Epithelial cell of proximal tubule (primary cell): ENCODE measurements at regions not wholly inside any gene's neighbourhood (a gene's known extent, or its start where the extent isn't known, plus 50 kb on each side); places are given as distances from the start of the nearest gene placed in this dataset.

Source experiments
- DNase-seq: peaks from one replicate; pipeline ENCODE4 v3.0.0-alpha.2; 2011; ENCODE audit warnings: low read depth
- H3K4me3 ChIP-seq: 2 replicates; pipeline ENCODE4 v1.5.1; 2011; ENCODE audit warnings: low read depth, mild to moderate bottlenecking, low read length
- CTCF ChIP-seq: conservative IDR thresholded peaks from 2 replicates; pipeline ENCODE4 v1.5.1; 2012; ENCODE audit warnings: low read depth, mild to moderate bottlenecking, low read length

- H3K4me3 ChIP-seq = no peak overlapping the region
- DNase-seq = no peak
- no peak for TF ChIP-seq CTCF
Measured at GRCh38 chr5:174301848-174302625, 256.5 kb downstream of the NSG2 start.

GRCh38 chr5:174303035-174303434 is 257.5 kb downstream of the NSG2 start:
- no peak for DNase-seq
- TF ChIP-seq CTCF = no peak
- H3K4me3 ChIP-seq = no peak overlapping the region

GRCh38 chr5:174303437-174304045 is 258.0 kb downstream of the NSG2 start:
- DNase-seq = no peak
- no peak overlapping the region for H3K4me3 ChIP-seq
- TF ChIP-seq CTCF = no peak

- DNase-seq = no peak
- no peak for TF ChIP-seq CTCF
- H3K4me3 ChIP-seq = no peak overlapping the region
Measured at GRCh38 chr5:174305241-174305681, 259.8 kb downstream of the NSG2 start.

GRCh38 chr5:174306345-174307030 is 261.0 kb downstream of the NSG2 start:
- no peak overlapping the region for H3K4me3 ChIP-seq
- TF ChIP-seq CTCF = no peak
- no peak for DNase-seq

- no peak for TF ChIP-seq CTCF
- H3K4me3 ChIP-seq = no peak overlapping the region
- DNase-seq = no peak
Measured at GRCh38 chr5:174307031-174307408, 261.5 kb downstream of the NSG2 start.
